Fibroblast of skin of left quadriceps (primary cell): ENCODE measurements at regions not wholly inside any gene's neighbourhood (a gene's known extent, or its start where the extent isn't known, plus 50 kb on each side); places are given as distances from the start of the nearest gene placed in this dataset.

Experiments used
- DNase-seq, 2 experiments: peaks; one replicate each; pipeline ENCODE4 v3.0.0-alpha.2; 2013; ENCODE audit warnings: low read depth in 2 of 2

GRCh38 chr6:144882425-144882824 is 597.3 kb downstream of the UTRN start:
- DNase-seq: no peak

GRCh38 chr6:144883915-144884314 is 598.8 kb downstream of the UTRN start:
- no peak for DNase-seq

GRCh38 chr6:144885817-144886216 is 600.7 kb downstream of the UTRN start:
- no peak for DNase-seq

- no peak for DNase-seq
Observed at GRCh38 chr6:144886682-144887081, 601.5 kb downstream of the UTRN start.

- DNase-seq: no peak
Observed at GRCh38 chr6:144888621-144889020, 603.5 kb downstream of the UTRN start.

GRCh38 chr6:144893680-144894151 is 608.6 kb downstream of the UTRN start:
- no peak for DNase-seq

GRCh38 chr6:144894240-144894639 is 609.1 kb downstream of the UTRN start:
- no peak for DNase-seq

GRCh38 chr6:144895313-144896278 is 610.5 kb downstream of the UTRN start:
- no peak for DNase-seq

GRCh38 chr6:144896289-144896688 is 611.2 kb downstream of the UTRN start:
- DNase-seq: no peak

GRCh38 chr6:144896871-144897270 is 611.7 kb downstream of the UTRN start:
- DNase-seq: no peak

GRCh38 chr6:144897441-144897921 is 612.3 kb downstream of the UTRN start:
- DNase-seq: peak; percentile 64 to 70

GRCh38 chr6:144898052-144898689 is 613.0 kb downstream of the UTRN start:
- DNase-seq: no peak

GRCh38 chr6:144898741-144899140 is 613.6 kb downstream of the UTRN start:
- no peak for DNase-seq

- peak; percentile 80 to 81 for DNase-seq
Observed at GRCh38 chr6:144899161-144899560, 614.0 kb downstream of the UTRN start.

GRCh38 chr6:144901412-144901811 is 616.3 kb downstream of the UTRN start:
- DNase-seq: no peak

- DNase-seq: no peak
Observed at GRCh38 chr6:144908004-144908403, 622.9 kb downstream of the UTRN start.

- no peak for DNase-seq
Observed at GRCh38 chr6:144909753-144910285, 624.7 kb downstream of the UTRN start.

GRCh38 chr6:144911322-144911721 is 626.2 kb downstream of the UTRN start:
- no peak for DNase-seq

- DNase-seq: peak; percentile 84 to 85
Observed at GRCh38 chr6:144912474-144912873, 627.3 kb downstream of the UTRN start.

- DNase-seq: no peak
Observed at GRCh38 chr6:144918073-144918472, 632.9 kb downstream of the UTRN start.

- DNase-seq: no peak
Observed at GRCh38 chr6:144919560-144919959, 634.4 kb downstream of the UTRN start.

GRCh38 chr6:144920391-144920961 is 635.3 kb downstream of the UTRN start:
- DNase-seq: no peak
